SK-N-SH (cell line): ENCODE measurements at regions not wholly inside any gene's neighbourhood (a gene's known extent, or its start where the extent isn't known, plus 50 kb on each side); places are given as distances from the start of the nearest gene placed in this dataset.

Experiments
- CTCF ChIA-PET: fragments of 300-600, 350-600 bp; formaldehyde crosslinking; extraction: SDS; loops from one replicate; lab custom pipeline; 2021; lab: Yijun Ruan, JAX
- POLR2A ChIA-PET: fragments of 350-600 bp; sonication (Branson Sonifier 250); formaldehyde crosslinking; extraction: SDS; loops from one replicate; lab custom pipeline; 2020; ENCODE audit warnings: antibody characterized with exemption, inconsistent platforms; lab: Yijun Ruan, JAX
- DNase-seq: peaks from one replicate; pipeline ENCODE4 v3.0.0; 2012
- H2AFZ ChIP-seq: fragments of 200-600 bp; sonication (generic); 2 replicates; pipeline ENCODE4 v1.8.1; 2016; ENCODE audit warnings: antibody characterized with exemption, mild to moderate bottlenecking, low read depth
- H3F3A ChIP-seq: fragments of 200-600 bp; sonication (generic); replicated peaks from 2 replicates; pipeline ENCODE3; 2016; ENCODE audit warnings: antibody characterized with exemption, mild to moderate bottlenecking; ENCODE audit not compliant: insufficient read depth
- H3K27ac ChIP-seq, 2 experiments: fragments of 200-500 bp in 1 of 2; fragments of 200-600 bp in 1 of 2; sonication (Bioruptor generic) in 1 of 2; sonication (generic), shearing (Covaris generic) in 1 of 2; 2 replicates each; pipeline versions ENCODE4 v1.5.1 to v1.6.1; 2014 to 2016; ENCODE audit warnings: low read depth in 2 of 2, inconsistent platforms in 1 of 2, low read length in 1 of 2, mild to moderate bottlenecking in 1 of 2, mixed read lengths in 1 of 2
- H3K27me3 ChIP-seq: fragments of 200-600 bp; sonication (generic), shearing (Covaris generic); 2 replicates; pipeline ENCODE4 v1.6.1; 2016; ENCODE audit warnings: mixed run types; ENCODE audit not compliant: insufficient read depth
- H3K36me3 ChIP-seq, 2 experiments: fragments of 200-500 bp in 1 of 2; fragments of 200-600 bp in 1 of 2; sonication (Bioruptor generic) in 1 of 2; sonication (generic) in 1 of 2; replicated peaks in 1 of 2; 2 replicates each; pipeline versions ENCODE3 to v1.5.1; 2014 to 2016; ENCODE audit warnings: low read length in 1 of 2, mild to moderate bottlenecking in 1 of 2; ENCODE audit not compliant: insufficient read depth in 2 of 2, control insufficient read depth in 1 of 2
- H3K4me1 ChIP-seq, 2 experiments: fragments of 200-500 bp in 1 of 2; fragments of 200-600 bp in 1 of 2; sonication (Bioruptor generic) in 1 of 2; sonication (generic), shearing (Covaris generic) in 1 of 2; 2 replicates each; pipeline versions ENCODE4 v1.5.1 to v1.6.1; 2014 to 2016; ENCODE audit warnings: low read depth in 1 of 2, low read length in 1 of 2, mixed run types in 1 of 2; ENCODE audit not compliant: insufficient read depth in 2 of 2, control insufficient read depth in 1 of 2
- H3K4me2 ChIP-seq: fragments of 200-600 bp; sonication (generic), shearing (Covaris generic); 2 replicates; pipeline ENCODE4 v1.6.1; 2017; ENCODE audit warnings: mixed run types
- H3K4me3 ChIP-seq, 2 experiments: fragments of 200-500 bp in 1 of 2; fragments of 200-600 bp in 1 of 2; sonication (Bioruptor generic) in 1 of 2; sonication (generic), shearing (Covaris generic) in 1 of 2; 2 replicates each; pipeline versions ENCODE4 v1.5.1 to v1.8.1; 2014 to 2016; ENCODE audit warnings: low read depth in 2 of 2, inconsistent platforms in 1 of 2, low read length in 1 of 2, mild to moderate bottlenecking in 1 of 2, mixed read lengths in 1 of 2, moderate library complexity in 1 of 2
- H3K79me2 ChIP-seq: fragments of 200-600 bp; sonication (generic); 2 replicates; pipeline ENCODE4 v1.8.1; 2017; ENCODE audit warnings: mild to moderate bottlenecking; ENCODE audit not compliant: insufficient read depth
- H3K9ac ChIP-seq: fragments of 200-600 bp; sonication (generic); 2 replicates; pipeline ENCODE4 v1.6.1; 2017; ENCODE audit warnings: mixed run types
- H3K9me2 ChIP-seq: fragments of 200-600 bp; sonication (generic); 2 replicates; pipeline ENCODE4 v1.6.1; 2017; ENCODE audit warnings: mixed run types
- H3K9me3 ChIP-seq: fragments of 200-600 bp; sonication (generic); 2 replicates; pipeline ENCODE4 v1.6.1; 2017; ENCODE audit warnings: mixed run types, mild to moderate bottlenecking, moderate library complexity
- H4K20me1 ChIP-seq: fragments of 200-600 bp; sonication (generic); 2 replicates; pipeline ENCODE4 v1.6.1; 2017; ENCODE audit warnings: mild to moderate bottlenecking, mixed run types; ENCODE audit not compliant: insufficient read depth
- EP300 ChIP-seq, 2 experiments: IDR thresholded peaks; 2 replicates each; pipeline versions ENCODE4 v1.4.0 to v1.6.1; 2012; ENCODE audit warnings: borderline replicate concordance in 1 of 2, low read depth in 1 of 2, low read length in 1 of 2
- FOXJ3 ChIP-seq: sonication (generic); formaldehyde crosslinking; IDR thresholded peaks from 2 replicates; pipeline ENCODE4 v1.5.1; 2020; ENCODE audit warnings: mild to moderate bottlenecking, missing genetic modification reagents
- MAX ChIP-seq: IDR thresholded peaks from 2 replicates; pipeline ENCODE4 v1.4.0; 2012; ENCODE audit warnings: low read depth
- RAD21 ChIP-seq: IDR thresholded peaks from 2 replicates; pipeline ENCODE4 v1.6.1; 2012; ENCODE audit warnings: mild to moderate bottlenecking, low read length
- REST ChIP-seq: IDR thresholded peaks from 2 replicates; pipeline ENCODE4 v1.6.1; 2012; ENCODE audit warnings: mild to moderate bottlenecking, low read depth, low read length, moderate library complexity
- TAF1 ChIP-seq: IDR thresholded peaks from 2 replicates; pipeline ENCODE4 v1.6.1; 2012; ENCODE audit warnings: low read depth, mild to moderate bottlenecking, low read length, moderate library complexity, borderline replicate concordance
- TCF12 ChIP-seq: IDR thresholded peaks from 2 replicates; pipeline ENCODE4 v1.4.0; 2012
- USF1 ChIP-seq: IDR thresholded peaks from 2 replicates; pipeline ENCODE4 v1.4.0; 2012; ENCODE audit warnings: low read depth, borderline replicate concordance
- USF2 ChIP-seq: fragments of 150-350 bp; IDR thresholded peaks from 2 replicates; pipeline ENCODE4 v1.6.1; 2017; ENCODE audit warnings: antibody characterized with exemption, low read length, low read depth, borderline replicate concordance
- WGBS: methylation state at CpG from one replicate; pipeline ENCODE4 v1.1.6; 2017; ENCODE audit warnings: low lambda C conversion rate; 5-methylcytosine and 5-hydroxymethylcytosine counted together

GRCh38 chr14:86203843-86204242 lies 673.9 kb downstream of the FLRT2 start:
- no peaks in the 10 kb centered on the region for H3K79me2 ChIP-seq
- no peak overlapping the region for H3K27ac ChIP-seq
- no peaks in the 10 kb centered on the region for H3K9me3 ChIP-seq
- TF ChIP-seq TCF12 = no peak
- no peak for TF ChIP-seq MAX
- no peak for TF ChIP-seq FOXJ3
- no peak for TF ChIP-seq RAD21
- ChIA-PET CTCF (interaction anchor here (0.6 kb wide), 1 partner anchor 15 kb away, joined by 3 read pairs; no protein-coding TSS in a partner anchor), POLR2A (no interaction called here)
- no peaks in the 10 kb centered on the region for H4K20me1 ChIP-seq
- no peak overlapping the region for H2AFZ ChIP-seq
- H3K4me2 ChIP-seq = no peak overlapping the region
- no peak overlapping the region for H3K9ac ChIP-seq
- no peak overlapping the region for H3K4me3 ChIP-seq
- 2% methylated on average over 1 of the region's 1 CpG for WGBS
- H3F3A ChIP-seq = no peaks in the 10 kb centered on the region
- H3K4me1 ChIP-seq = no peaks in the 10 kb centered on the region
- DNase-seq = no peak
- H3K36me3 ChIP-seq = no peaks in the 10 kb centered on the region
- H3K27me3 ChIP-seq = no peaks in the 10 kb centered on the region
- no peaks in the 10 kb centered on the region for H3K9me2 ChIP-seq

GRCh38 chr14:86196471-86196870 lies 666.5 kb downstream of the FLRT2 start:
- H3K4me3 ChIP-seq = no peak overlapping the region
- H3K27ac ChIP-seq = no peak overlapping the region
- no peaks in the 10 kb centered on the region for H3K79me2 ChIP-seq
- 5% methylated on average over 4 of the region's 4 CpGs for WGBS
- no peaks in the 10 kb centered on the region for H3K36me3 ChIP-seq
- H3K27me3 ChIP-seq = no peaks in the 10 kb centered on the region
- no peaks in the 10 kb centered on the region for H3K9me2 ChIP-seq
- no peaks in the 10 kb centered on the region for H3K9me3 ChIP-seq
- no peak overlapping the region for H3K4me2 ChIP-seq
- DNase-seq = no peak
- POLR2A ChIA-PET = no interaction called here
- no peaks in the 10 kb centered on the region for H4K20me1 ChIP-seq
- TF ChIP-seq RAD21 = no peak
- no peak for TF ChIP-seq REST
- no peak for TF ChIP-seq USF1
- no peak for TF ChIP-seq EP300 (IDR thresholded peaks at IDR 0.05; ENCODE audit: borderline replicate concordance in 1 of 2, low read depth in 1 of 2, low read length in 1 of 2)
- no peak for TF ChIP-seq TAF1
- no peak for TF ChIP-seq USF2
- no peak overlapping the region for H3K9ac ChIP-seq
- no peaks in the 10 kb centered on the region for H3F3A ChIP-seq
- CTCF ChIA-PET = no interaction called here
- H3K4me1 ChIP-seq = no peaks in the 10 kb centered on the region
- H2AFZ ChIP-seq = no peak overlapping the region
